Astrocyte (in vitro differentiated cells and primary cell): ENCODE measurements at regions not wholly inside any gene's neighbourhood (a gene's known extent, or its start where the extent isn't known, plus 50 kb on each side); places are given as distances from the start of the nearest gene placed in this dataset.

Experiments
- DNase-seq: peaks from one replicate; pipeline ENCODE4 v3.0.0-alpha.2; 2010; ENCODE audit warnings: low read depth
- FAIRE-seq: peaks from 2 replicates; lab custom pipeline; 2011; peaks lifted over from hg19 to GRCh38; lab: Jason Lieb, UNC
- H2AFZ ChIP-seq: 2 replicates; pipeline ENCODE4 v1.6.0; 2012; ENCODE audit warnings: low read depth, low read length, inconsistent platforms
- H3K27ac ChIP-seq: 2 replicates; pipeline ENCODE4 v1.5.1; 2011; ENCODE audit warnings: low read depth, low read length, inconsistent platforms
- H3K27me3 ChIP-seq: 2 replicates; pipeline ENCODE4 v1.6.0; 2011; ENCODE audit warnings: low read length, inconsistent platforms; ENCODE audit not compliant: insufficient read depth
- H3K36me3 ChIP-seq: 2 replicates; pipeline ENCODE4 v1.5.1; 2011; ENCODE audit warnings: low read length, inconsistent platforms; ENCODE audit not compliant: insufficient read depth
- H3K4me1 ChIP-seq: 2 replicates; pipeline ENCODE4 v1.5.1; 2011; ENCODE audit warnings: low read length, inconsistent platforms; ENCODE audit not compliant: insufficient read depth
- H3K4me2 ChIP-seq: 2 replicates; pipeline ENCODE4 v1.6.0; 2012; ENCODE audit warnings: low read length, inconsistent platforms
- H3K4me3 ChIP-seq: 2 replicates; pipeline ENCODE4 v1.5.1; 2011; ENCODE audit warnings: low read depth, mild to moderate bottlenecking, low read length, inconsistent platforms; ENCODE audit not compliant: insufficient read depth
- H3K79me2 ChIP-seq: 2 replicates; pipeline ENCODE4 v1.6.0; 2012; ENCODE audit warnings: mild to moderate bottlenecking, low read length, inconsistent platforms; ENCODE audit not compliant: insufficient read depth
- H3K9ac ChIP-seq: 2 replicates; pipeline ENCODE4 v1.6.0; 2012; ENCODE audit warnings: mild to moderate bottlenecking, low read length, inconsistent platforms
- H3K9me3 ChIP-seq: 2 replicates; pipeline ENCODE4 v1.5.1; 2012; ENCODE audit warnings: low read depth, mild to moderate bottlenecking, low read length, inconsistent platforms; ENCODE audit not compliant: insufficient read depth
- H4K20me1 ChIP-seq: 2 replicates; pipeline ENCODE4 v1.6.0; 2012; ENCODE audit warnings: low read length, inconsistent platforms; ENCODE audit not compliant: insufficient read depth
- H3K27ac Mint-ChIP-seq: one replicate; pipeline ENCODE4 v1.8.0; 2021; ENCODE audit warnings: mild to moderate bottlenecking, mixed read lengths; ENCODE audit not compliant: unreplicated experiment
- H3K27me3 Mint-ChIP-seq: one replicate; pipeline ENCODE4 v1.8.0; 2021; ENCODE audit warnings: low read depth, mixed read lengths; ENCODE audit not compliant: unreplicated experiment
- H3K36me3 Mint-ChIP-seq: one replicate; pipeline ENCODE4 v1.8.0; 2021; ENCODE audit warnings: low read depth, mixed read lengths; ENCODE audit not compliant: unreplicated experiment
- H3K4me1 Mint-ChIP-seq: one replicate; pipeline ENCODE4 v1.8.0; 2021; ENCODE audit warnings: low read depth, mixed read lengths; ENCODE audit not compliant: unreplicated experiment
- H3K4me3 Mint-ChIP-seq: one replicate; pipeline ENCODE4 v1.8.0; 2021; ENCODE audit warnings: mild to moderate bottlenecking, moderate library complexity, mixed read lengths; ENCODE audit not compliant: unreplicated experiment
- H3K9me3 Mint-ChIP-seq: one replicate; pipeline ENCODE4 v1.8.0; 2021; ENCODE audit warnings: mild to moderate bottlenecking, mixed read lengths; ENCODE audit not compliant: unreplicated experiment
- CTCF ChIP-seq: IDR thresholded peaks from 2 replicates; pipeline ENCODE4 v1.5.1; 2011; ENCODE audit warnings: low read depth, mild to moderate bottlenecking, inconsistent platforms, low read length, moderate library complexity; ENCODE audit not compliant: insufficient read depth
- EZH2 ChIP-seq: IDR thresholded peaks from 2 replicates; pipeline ENCODE4 v1.6.1; 2012; ENCODE audit warnings: mild to moderate bottlenecking, low read length, inconsistent platforms; ENCODE audit not compliant: insufficient read depth

GRCh38 chrX:81414630-81415029 is 212.7 kb downstream of the SH3BGRL start:
- no peaks in the 10 kb centered on the region for H3K36me3 Mint-ChIP-seq
- no peak overlapping the region for H3K27ac Mint-ChIP-seq
- no peaks in the 10 kb centered on the region for H3K27me3 Mint-ChIP-seq
- Histone ChIP-seq H3K4me3 (no peak overlapping the region), H3K9ac (no peak overlapping the region), H3K79me2 (no peaks in the 10 kb centered on the region), H2AFZ (no peak overlapping the region), H3K27me3 (no peaks in the 10 kb centered on the region), H3K9me3 (no peaks in the 10 kb centered on the region), H3K4me2 (no peak overlapping the region), H3K27ac (no peak overlapping the region), H4K20me1 (no peaks in the 10 kb centered on the region), H3K36me3 (no peaks in the 10 kb centered on the region), H3K4me1 (no peaks in the 10 kb centered on the region)
- FAIRE-seq (no peak), DNase-seq (no peak)
- no peaks in the 10 kb centered on the region for H3K9me3 Mint-ChIP-seq
- H3K4me3 Mint-ChIP-seq, result no peak overlapping the region
- no peaks in the 10 kb centered on the region for H3K4me1 Mint-ChIP-seq
- TF ChIP-seq EZH2, result no peak
- TF ChIP-seq CTCF, result no peak
